Raji (cell line): ENCODE measurements at regions not wholly inside any gene's neighbourhood (a gene's known extent, or its start where the extent isn't known, plus 50 kb on each side); places are given as distances from the start of the nearest gene placed in this dataset.

Experiments used
- POLR2A ChIP-seq: IDR thresholded peaks from 2 replicates; pipeline ENCODE4 v1.6.1; 2011; ENCODE audit warnings: low read depth, low read length, control low read depth; ENCODE audit not compliant: insufficient read depth

- TF ChIP-seq POLR2A, result no peak
Observed at GRCh38 chr3:177467247-177467985, 270.1 kb upstream of the TBL1XR1 start.

GRCh38 chr3:177468331-177468730 lies 271.0 kb upstream of the TBL1XR1 start:
- TF ChIP-seq POLR2A, result no peak

DNA sequence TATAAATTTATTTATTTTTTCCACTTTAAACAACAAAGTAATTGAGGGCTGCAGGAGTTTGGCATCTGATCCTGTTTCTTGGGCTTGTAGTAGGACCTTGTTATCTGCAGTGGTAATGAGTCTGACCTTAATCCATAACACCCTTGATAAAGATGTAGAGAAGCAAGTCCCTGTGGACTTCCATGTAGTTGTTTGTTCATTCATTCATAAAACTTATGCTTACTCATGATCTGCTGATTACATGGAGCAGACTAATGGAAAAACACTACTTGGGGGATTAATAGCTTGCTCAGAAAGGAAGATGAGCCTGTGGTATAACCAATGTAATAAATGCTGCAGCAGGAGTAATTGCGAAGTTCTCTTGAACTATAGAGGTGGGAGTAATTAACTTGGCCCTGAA lies 271.5 kb upstream of the TBL1XR1 start:
- no peak for TF ChIP-seq POLR2A

DNA sequence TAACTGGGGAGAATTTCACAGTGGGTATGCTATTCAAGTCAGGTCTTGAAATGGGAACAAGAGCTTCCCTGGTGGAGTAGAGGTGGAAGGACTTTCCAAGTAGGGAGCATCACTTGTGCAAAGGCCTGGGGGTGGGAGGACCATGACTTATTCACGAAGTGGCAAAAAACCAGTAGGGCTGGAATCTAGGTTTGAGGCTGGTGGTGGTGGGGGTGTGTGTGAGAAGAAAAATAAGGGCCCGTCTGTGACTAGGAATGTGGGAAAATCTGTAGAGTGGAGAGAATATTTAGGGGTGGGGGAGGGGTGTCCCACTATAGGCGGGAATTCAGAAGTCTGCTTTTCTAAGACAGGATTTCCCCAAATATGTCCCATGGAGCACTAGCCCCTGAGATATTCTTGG lies 271.9 kb upstream of the TBL1XR1 start:
- no peak for TF ChIP-seq POLR2A

DNA sequence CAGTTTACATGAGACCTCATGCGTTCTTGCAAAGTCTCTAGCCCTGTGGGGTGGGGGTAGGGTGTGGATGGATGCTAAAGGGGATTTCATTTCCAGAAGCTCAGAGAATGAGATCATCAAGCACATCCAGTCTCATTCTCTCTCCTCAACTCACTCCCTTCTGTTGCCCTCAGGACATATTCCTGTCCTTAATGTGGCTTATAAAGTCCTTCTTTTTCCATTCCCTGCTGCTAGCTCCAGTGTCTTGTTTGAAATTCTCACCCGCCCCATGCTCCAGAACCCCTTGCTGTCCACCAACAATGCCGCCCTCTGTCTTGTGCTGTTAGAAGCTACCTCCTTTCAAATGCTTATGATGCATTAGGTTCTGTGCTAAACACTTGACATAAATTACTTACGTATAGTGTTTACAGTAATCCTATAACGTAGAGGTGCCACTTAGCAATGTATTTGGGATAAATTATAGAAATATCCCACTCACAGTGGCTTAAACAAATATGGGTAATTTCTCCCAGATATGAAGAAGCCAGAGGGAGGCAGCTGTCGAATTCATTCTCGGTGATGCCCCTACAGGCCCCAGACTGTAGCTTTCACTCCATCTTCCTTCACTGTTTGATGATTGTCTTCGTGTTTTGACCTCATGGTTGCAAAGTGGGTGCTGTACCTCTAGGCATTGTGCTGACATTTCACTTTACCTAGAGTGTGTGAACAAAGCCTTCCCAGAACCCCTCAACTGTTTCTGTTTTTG lies 273.1 kb upstream of the TBL1XR1 start:
- no peak for TF ChIP-seq POLR2A

GRCh38 chr3:177471733-177472480 lies 274.6 kb upstream of the TBL1XR1 start:
- no peak for TF ChIP-seq POLR2A

- no peak for TF ChIP-seq POLR2A
Observed at GRCh38 chr3:177473184-177473583, 275.9 kb upstream of the TBL1XR1 start.

DNA sequence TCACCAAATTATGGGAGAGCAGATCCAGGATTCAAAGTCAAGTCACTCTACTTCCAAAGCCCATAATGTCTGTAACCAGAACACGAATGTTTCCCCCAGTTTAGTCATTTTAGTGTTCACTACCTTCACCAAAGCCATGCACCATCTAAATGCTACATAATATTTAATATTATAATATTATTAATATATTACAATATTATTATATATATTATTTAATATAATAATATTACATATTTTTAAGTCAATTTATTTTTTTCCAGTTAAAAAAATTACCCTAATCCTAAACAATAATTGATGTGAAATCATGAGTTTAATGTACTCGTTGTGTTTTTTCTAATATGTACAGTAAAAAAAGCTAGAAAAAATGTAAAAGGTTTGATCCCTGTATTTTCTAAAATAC lies 276.6 kb upstream of the TBL1XR1 start:
- no peak for TF ChIP-seq POLR2A

- no peak for TF ChIP-seq POLR2A
Observed at GRCh38 chr3:177474652-177475355, 277.5 kb upstream of the TBL1XR1 start.

- no peak for TF ChIP-seq POLR2A
Observed at GRCh38 chr3:177475356-177475665, 278.0 kb upstream of the TBL1XR1 start.

DNA sequence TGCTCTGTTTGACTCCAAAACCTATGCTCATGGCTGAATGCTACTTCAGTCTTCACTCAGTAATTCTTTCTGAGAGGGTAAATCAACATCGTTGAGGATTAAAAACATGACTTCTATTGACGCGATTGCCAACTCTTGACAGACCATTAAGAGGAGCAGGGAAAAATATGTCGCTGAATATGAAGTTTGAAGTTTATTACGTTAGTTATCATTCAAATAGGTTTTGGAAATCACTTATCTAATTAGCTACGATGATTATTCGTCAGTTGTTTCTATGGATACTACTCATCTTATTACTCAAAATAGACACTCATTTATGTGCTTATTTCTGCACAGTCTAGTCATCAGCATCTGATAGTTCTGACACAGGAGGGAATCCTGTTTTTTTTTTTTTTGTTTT lies 279.2 kb upstream of the TBL1XR1 start:
- TF ChIP-seq POLR2A, result no peak

GRCh38 chr3:177476921-177477435 lies 279.7 kb upstream of the TBL1XR1 start:
- no peak for TF ChIP-seq POLR2A

- no peak for TF ChIP-seq POLR2A
Observed at GRCh38 chr3:177478170-177478867, 281.0 kb upstream of the TBL1XR1 start.

DNA sequence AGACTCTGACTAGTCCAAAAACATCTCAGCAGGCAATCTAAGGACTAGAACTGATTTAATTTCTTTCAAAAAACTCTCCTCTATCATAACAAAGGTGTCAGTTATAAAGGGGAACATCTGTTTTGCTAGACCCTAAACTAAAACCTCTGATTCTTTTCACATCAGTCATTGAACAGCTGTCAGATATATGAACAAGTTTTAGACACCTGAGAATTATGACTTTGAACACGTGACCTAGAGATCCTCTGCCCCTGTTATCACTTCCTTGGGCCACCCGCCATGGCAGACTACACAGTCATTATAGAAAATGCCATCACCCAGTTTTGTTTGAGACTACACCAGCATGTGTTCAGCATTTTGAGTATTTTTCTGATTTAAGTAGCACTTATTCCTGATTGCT lies 282.3 kb upstream of the TBL1XR1 start:
- TF ChIP-seq POLR2A, result no peak

GRCh38 chr3:177481329-177481728 lies 284.0 kb upstream of the TBL1XR1 start:
- no peak for TF ChIP-seq POLR2A

DNA sequence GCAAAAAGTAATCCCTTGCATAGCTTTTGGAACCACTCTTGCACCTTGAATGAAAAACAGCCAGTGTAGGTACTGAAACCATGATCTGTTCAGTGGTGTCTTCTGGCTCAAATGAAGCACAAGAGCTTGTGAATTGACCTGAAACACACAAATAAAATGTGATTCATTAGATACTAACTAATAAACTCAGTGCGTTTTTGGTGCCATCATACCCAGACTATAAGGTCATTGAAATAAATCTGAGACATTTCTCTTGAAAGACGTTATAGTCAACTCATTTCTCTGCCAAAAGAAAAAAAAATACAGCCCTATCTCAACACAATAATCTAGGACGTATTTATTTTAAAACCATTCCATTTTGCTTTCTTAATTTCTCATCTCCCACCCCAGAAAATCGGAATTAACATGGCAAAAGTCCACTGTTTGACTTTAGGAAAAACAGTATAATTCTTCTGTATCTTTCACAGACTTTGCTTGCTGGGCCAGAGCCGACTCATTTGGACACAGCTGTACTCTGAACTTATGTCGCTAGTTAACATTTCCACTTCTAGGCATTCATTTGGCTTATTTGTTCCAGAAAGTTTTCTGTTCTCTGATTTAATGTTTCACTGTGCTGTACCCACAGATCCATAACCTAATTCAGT lies 284.9 kb upstream of the TBL1XR1 start:
- TF ChIP-seq POLR2A, result no peak
